ENCODE measurements at regions not wholly inside any gene's neighbourhood (a gene's known extent, or its start where the extent isn't known, plus 50 kb on each side); places are given as distances from the start of the nearest gene placed in this dataset.
"Not testable (repeated sequence)": the region's sequence is repeated elsewhere in the genome, so short reads cannot be mapped to it uniquely, and the experiment has no call there.

DNA sequence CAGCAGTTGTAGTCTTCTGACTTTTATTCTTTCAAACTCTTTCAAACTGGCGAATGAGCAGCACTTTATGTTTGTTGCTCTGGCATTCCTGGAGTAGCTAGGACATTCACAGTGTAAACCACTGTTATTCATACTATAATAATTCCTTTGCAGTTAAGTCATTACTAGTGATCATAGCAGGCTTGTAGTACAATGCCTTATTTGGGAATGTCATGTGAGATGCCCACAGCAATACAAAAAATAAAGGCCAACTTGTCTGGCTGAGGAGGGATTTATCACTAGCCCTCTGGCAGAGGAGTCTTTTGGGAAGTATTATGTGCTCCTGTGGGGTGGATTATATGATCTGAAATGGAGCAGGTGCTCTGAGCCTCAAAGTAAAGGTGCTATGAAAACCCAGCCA is 197.2 kb downstream of the VGLL3 start:
- ATAC-seq = no peak

DNA sequence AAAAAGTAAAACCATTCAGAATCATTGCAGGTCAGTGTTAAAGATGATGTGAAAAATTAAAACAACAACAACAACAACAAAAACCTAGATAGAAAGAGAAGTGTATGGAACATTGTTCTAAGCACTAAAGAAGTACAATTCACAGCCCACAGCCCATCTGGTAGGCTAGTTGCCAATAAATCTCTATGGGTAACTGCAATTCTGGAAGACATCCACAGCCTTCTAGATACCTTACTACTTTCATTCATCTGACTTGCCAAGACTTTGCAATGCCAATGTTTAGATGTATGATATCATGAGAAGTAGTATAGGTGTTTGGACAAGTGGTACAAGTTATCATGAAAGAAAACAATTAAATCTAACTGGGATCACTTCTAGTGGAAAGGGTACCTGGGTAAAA is 198.6 kb downstream of the VGLL3 start:
- no peak for ATAC-seq

DNA sequence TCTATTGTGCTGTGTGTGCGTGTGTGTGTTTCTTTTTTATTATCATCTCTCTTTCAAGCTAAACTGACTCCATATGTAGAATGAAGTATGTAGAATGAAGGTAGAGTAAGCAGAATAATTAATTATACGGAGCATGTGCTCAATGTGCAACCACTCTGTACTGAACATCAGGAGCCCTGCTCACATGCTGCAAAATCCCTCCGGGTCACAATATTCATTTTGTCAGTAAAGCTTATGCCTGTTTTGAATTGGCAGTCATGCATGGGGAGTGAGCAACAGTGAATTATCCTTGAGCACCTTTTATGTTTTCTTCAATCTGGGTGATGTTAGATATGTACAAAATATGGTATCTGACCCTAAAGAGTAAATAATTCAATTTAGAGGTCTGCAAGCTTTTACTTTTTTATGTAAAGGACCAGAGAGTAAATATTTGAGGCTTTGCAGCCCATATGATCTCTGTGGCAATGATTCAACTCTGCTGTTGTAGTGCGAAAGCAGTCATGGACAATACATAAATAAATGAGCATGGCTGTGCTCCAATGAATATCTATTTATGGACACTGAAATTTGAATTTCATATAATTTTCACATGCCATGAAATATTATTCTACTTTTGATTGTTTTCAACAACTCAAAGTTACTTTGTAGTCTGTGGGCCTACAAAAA is 199.9 kb downstream of the VGLL3 start:
- no peak for ATAC-seq

DNA sequence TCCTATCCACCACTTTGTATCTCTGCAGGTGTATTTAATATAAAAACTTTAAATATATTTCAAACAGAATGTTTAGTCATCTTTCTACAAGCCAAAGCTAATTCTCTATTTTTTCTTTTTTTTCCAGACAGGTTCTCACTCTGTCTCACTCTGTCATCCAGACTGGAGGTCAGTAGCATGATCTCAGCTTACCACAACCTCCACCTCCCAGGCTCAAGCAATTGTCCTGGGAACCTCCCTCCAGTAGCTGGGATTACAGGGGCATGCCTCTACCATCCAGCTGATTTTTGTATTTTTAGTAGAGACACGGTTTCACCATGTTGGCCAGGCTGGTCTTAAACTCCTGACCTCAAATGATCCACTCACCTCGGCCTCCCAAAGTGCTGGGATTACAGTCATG is 202.6 kb downstream of the VGLL3 start:
- no peak for ATAC-seq

DNA sequence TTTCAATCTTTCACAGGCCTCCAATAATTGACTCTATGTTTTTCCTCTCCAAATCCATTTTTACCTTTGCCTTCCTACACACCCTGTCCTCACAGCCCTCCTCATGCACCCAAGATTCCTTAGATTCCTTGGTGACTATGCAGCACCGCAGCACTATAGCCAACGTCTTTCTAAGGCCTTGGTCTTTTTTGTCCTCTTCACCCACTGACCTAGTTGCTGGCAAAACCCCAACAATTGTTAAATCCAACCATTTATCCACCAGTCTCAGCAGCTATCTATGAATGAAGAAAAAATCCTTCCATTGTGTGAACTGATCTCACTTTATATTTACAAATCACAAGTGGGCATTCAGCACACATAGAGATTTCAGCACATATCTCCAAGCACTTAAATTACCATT is 203.9 kb downstream of the VGLL3 start:
- no peak for ATAC-seq

DNA sequence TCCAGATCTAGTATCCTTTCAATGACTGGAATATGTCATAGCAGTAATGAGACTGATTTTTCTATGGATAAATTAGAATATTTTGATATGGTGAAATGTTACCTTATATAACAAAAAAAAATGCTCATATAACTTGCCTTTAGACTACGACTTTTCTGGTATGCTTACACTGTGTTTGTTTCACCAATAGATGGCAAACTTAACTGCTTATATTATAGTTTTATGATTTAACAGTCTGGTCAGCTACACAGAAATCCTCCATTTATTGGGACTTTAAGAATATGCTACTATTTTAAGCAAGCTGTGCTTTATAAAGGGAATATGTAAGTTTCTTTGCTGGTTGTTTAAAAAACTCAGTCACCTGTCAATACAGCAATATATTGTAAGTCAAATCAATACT is 205.6 kb downstream of the VGLL3 start:
- no peak for ATAC-seq

DNA sequence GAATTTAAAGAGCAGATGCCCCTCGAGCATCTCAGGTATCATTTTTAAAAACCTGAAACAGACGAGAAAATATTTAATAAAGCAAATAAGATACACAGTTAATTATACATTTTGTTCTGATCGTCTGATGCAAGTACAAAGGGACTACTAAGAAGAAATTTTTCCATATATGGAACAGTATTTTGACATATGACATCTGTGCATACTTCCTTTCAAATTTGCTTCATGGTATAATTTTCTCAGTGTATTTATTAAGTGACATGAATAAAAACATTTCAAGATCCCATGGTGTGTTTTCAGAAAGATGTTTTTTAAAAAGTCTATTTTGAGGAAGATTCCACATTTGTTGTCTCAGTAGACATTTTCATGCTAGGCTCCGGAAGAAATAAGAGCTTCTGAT is 208.1 kb downstream of the VGLL3 start:
- no peak for ATAC-seq

DNA sequence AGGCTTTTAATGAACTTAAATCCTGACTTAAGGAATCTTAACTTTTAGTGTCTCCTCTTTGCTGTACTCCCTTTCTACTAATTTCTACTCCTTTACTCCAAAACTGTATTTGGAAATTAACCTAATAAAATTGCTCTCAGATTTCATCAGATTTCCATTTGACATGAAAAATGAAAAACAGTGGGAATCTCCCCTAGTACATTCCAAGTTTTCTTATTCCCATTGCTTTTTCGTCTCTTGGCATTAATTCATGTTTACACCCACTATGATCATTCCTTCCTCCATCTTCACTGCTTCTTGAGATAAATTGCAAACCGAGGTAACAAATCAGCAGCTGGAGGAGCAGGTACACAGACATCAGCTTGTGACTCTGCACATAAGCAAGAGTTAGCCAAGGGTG is 208.7 kb downstream of the VGLL3 start:
- ATAC-seq = no peak

DNA sequence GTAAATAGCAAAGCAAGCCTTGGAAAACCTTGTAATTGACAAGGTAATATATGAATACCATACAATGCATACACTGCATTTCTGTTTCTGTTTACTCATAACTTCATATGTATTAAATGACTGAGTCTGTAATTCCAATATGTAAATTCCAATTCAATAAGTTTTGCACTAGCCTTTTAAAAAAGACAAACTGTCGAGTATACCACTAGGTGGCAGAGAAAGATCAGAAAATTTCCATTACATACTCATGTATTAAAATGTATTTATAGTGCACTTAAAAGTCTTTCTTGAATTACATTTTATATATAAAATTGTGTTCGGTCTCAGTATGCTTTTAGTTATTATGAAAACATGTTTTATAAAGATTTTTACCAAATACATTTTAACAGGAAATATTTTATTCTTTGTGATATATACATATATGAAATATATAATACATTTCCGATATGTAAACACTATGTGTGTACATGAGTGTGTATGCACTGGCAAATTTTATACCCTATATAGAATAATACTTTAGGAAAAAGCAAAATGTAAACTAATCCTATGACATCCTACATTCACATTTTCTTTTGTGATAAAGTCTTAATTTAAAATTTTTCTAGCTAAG is 216.8 kb downstream of the VGLL3 start:
- no peak for ATAC-seq

DNA sequence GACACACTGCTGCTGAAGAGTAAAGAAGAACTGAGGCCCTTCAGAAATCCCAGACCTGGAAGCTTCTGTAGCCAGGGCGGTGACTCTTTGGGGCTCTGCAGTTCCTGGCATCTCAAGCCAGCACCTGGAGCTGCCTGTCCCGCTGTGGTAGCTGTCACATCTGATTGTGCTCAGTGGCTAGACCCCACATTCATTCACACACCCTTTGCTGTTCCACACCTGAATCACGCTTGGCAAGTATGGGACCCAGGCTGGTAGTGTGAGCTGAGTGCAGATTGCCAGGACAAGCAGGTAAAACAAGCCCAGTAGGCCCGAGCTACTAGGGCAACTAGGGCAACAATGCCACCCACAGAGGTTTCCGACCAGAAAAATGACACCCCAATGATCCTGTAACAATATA is 218.2 kb downstream of the VGLL3 start:
- no peak for ATAC-seq

DNA sequence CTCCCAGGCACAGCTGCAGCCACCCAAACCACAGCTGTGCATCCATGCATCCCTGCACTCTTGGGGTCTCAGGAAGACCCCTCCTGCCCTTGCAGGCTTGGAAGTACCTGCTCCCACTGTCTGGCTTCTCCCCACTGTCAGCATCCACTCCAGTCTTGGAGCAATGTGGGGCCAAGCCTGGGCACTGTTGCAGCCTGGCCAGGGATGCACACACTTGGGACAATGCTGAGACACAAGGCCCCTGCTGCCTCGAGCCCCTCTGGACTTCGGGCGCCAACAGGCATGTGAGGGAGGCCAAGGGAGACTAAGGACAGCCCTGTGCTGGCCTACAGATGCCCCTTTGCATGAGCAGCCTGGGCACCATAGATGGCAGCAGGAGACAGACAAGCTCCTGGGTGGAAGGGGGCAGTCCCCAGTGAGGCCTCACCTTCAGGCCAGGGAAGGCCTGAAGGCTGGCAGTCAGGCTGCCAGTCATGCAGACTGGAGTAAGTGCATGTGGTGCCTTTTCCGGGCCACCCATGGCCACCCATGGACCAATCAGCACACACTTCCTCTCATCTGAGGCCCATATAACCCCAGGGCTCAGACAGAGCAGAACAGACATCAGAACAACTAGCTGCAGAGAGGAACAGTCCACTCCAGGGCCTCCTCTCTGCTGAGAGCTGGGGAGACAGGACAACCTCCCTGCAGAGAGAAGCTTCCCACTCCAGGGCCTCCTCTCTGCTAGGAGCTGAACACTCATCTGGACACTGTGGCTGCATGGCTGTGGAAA is 219.0 kb downstream of the VGLL3 start:
- ATAC-seq = peak; percentile 13 to 21

DNA sequence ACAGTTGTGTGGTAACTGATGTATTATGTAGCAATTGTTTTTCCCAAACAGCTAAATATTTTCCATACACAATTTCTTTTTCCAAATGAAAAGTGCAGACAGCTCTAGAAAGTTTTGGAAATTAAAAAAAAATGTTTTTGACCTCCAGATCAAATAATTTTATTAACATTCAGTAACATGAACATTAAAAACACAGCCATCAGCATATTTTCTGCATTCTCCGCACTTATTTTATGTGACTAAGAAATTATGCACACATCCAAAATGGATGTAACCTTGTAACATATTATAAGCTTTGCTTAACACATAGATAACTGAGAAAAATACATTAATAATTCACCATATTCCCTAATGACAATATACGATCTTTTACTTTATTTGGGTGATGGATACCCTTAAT is 224.6 kb downstream of the VGLL3 start:
- ATAC-seq = no peak

DNA sequence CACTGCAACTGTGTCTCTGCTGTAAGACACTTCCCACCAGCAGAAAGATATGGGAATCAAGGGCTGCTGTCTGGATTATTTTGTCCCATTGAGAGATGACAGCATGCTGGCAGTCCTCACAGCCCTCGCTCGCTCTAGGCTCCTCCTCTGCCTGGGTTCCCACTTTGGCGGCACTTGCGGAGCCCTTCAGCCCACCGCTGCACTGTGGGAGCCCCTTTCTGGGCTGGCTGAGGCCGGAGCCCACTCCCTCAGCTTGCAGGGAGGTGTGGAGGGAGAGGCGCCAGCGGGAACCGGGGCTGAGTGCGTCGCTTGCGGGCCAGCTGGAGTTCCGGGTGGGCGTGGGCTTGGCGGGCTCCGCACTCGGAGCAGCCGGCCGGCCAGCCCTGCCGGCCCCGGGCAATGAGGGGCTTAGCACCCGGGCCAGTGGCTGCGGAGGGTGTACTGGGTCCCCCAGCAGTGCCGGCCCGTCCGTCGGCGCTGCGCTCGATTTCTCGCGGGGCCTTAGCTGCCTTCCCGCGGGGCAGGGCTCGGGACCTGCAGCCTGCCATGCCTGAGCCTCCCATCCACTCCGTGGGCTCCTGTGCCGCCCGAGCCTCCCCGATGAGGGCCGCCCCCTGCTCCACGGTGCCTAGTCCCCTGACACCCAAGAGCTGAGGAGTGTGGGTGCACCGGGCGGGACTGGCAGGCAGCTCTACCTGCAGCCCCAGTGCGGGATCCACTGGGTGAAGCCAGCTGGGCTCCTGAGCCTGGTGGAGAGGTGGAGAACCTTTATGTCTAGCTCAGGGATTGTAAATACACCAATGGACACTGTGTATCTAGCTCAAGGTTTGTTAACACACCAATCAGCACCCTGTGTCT is 233.4 kb downstream of the VGLL3 start:
- ATAC-seq = not testable (repeated sequence)

DNA sequence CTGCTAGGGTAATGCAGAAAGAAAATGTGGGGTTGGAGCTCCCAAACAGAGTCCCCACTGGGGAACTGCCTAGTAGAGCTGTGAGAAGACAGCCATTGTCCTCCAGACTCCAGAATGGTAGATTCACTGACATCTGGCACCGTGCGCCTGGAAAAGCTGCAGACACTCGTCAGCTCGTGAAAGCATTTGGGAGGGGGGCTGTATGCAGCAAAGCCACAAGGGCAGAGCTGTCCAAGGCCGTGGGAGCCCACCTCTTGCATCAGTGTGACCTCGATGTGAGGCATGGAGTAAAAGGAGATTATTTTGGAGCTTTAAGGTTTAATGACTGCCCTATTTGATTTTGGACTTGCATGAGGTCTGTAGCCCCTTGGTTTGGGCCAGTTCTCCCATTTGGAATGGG is 242.9 kb downstream of the VGLL3 start:
- ATAC-seq = no peak

DNA sequence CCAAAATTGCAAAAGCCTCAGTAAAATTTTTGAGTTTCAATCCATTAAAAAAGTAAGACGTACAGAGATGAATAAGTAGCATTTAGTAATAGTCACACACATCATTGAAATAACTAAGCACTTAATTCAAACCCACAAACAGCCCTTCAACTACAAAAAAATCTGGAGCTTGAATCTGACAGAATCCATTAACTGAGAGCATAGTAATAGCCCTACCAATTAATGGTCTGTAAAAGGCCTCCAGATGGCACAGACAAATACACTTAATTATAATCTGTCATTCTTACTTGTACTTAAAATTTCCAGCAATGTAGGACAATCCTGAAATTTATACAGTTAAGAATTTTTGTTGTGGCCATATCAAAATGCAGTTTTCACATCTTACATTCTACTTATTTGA is 246.9 kb downstream of the VGLL3 start:
- ATAC-seq = no peak

DNA sequence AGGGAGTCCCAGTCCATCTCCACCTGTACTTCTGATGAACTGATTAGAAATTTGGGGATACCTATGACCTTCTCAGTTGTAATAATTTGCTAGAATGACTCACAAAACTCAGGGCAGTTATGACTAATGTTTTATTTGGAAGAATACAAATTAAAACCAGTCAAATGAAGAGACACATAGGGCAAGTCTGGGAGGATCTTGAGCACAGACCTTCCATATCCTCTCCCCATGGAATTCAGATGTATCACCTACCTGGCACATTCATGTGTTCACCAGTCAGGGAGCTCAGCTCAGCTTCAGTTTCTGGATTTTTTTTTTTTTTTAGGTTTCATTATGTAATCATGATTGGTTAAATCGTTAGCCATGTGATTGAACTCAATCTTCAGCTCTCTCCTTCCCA is 247.7 kb downstream of the VGLL3 start:
- ATAC-seq = no peak

DNA sequence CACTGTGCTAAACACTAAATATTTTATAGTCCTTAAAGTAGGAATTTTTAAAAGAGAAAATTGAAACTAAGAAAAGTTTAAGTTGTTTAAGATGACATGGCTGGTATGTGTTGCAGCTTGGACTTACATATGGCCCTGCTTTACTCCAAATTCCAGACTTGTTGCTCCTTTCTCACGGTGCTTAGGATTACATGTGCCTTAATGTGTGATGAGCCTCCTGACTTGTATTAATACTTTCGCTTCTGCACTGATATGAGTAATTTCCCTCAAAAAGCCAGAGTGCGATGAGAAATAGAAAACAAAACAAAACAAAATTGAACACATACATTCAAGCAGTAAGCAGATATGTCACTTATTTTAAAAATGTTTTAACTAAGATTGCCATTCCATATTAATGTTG is 250.2 kb downstream of the VGLL3 start:
- no peak for ATAC-seq

DNA sequence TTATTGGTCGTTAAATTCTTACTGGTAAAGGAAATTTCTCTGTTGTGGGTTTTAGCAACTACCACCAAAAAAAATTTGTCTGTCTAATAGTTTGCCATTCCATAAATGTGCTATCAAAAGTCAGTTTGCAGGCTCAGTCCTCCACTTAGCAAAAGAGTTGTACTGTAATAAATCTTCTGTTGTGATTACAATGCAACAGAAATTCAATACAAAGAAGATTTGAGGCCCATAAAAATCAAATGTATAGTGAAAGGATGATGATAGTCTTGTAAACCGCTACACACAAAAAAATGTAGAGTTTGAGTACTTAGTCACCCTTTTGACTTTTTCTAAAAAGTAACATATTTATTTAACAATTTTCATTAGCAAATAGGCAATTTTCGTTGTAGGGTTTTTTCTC is 251.7 kb downstream of the VGLL3 start:
- no peak for ATAC-seq

DNA sequence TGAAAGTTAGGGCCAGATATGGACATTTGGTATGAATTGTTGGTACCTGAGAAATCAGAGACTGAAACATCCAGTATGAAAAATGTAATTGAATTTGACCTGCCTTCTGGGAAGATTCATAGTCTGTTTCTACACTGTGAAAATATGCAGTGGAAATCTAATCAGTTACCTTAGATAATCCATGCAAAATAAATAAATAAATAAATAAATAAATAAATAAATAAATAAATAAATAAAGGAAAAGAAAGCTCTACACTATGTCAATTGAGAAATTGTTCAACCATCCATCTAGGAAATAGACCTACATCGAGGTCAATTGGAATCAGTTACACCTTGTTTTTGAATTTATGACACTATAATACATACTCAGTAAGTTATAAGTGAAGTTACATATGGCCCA is 252.3 kb downstream of the VGLL3 start:
- no peak for ATAC-seq

DNA sequence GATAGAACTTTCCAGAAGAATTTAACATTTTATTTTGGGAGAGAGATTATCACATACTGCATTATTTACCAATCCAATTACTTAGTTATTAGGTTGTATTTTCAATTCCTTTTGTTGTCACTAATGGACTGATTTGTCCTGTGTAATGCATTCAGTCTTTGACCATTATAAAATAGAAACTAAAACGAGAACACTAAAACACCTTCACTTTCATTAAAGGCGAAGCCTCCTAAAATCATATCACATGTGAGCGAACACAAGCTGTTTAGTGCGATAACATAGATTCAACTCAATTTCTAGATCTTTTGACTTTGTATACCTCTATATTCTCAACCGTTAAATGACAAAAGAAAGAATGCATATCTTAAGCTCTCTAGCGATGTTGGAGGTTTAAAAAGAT is 253.4 kb downstream of the VGLL3 start:
- ATAC-seq = no peak

DNA sequence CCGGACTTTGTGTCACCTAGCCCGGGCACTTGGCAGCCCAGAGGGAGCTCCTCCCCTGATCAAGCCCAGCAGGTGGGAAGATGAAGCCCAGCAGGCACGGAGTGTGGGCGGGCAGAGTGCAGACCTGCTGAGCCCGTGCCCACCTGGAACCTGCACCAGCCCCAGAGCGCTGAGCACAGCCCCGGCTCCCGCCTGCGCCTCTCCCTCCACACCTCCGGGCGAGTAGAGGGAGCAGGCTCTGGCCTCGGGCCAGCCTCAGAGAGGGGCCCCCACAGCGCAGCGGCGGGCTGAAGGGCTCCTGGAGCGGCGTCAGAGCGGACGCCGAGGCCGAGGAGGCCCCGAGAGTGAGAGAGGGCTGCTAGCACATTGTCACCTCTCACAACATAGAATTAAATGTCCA is 257.7 kb downstream of the VGLL3 start:
- ATAC-seq = no peak

DNA sequence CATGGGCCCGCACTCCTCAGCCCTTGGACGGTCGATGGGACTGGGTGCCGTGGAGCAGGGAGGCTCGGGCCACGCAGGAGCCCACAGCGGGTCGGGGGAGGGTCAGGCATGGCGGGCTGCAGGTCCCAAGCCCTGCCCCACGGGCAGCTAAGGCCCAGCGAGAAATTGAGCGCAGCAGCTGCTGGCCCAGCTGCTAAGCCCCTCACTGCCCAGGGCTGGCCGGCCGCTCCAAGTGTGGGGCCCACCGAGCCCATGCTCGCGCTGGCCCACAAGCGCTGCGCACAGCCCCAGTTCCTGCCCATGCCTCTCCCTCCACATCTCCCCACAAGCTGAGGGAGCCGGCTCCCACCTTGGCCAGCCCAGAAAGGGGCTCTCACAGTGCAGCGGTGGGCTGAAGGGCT is 259.4 kb downstream of the VGLL3 start:
- ATAC-seq = no peak

DNA sequence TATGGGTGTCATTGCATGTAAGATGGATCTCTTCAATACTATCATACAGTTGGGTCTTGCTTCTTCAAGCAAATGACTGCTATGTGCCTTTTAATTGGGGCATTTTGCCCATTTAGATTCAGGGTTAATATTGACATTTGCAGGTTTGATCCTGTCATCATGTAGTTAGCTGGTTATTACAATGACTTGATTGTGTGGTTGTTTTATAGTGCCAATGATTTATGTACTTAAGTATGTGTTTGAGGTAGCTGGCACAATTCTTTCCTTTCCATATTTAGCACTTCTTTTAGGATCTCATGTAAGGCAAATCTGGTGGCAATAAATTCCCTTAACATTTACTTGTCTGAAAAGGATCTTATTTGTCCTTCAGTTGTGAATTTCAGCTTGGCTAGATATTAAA is 267.5 kb downstream of the VGLL3 start:
- ATAC-seq = no peak
